HG02938 (cell line): ENCODE measurements at regions not wholly inside any gene's neighbourhood (a gene's known extent, or its start where the extent isn't known, plus 50 kb on each side); places are given as distances from the start of the nearest gene placed in this dataset.

ENCODE experiments used
- ATAC-seq: cut with Tn5 transposase; IDR thresholded peaks from one replicate; pipeline ENCODE4 v1.9.1; 2021; ENCODE audit warnings: mild to moderate bottlenecking, moderate library complexity; ENCODE audit not compliant: unreplicated experiment

DNA sequence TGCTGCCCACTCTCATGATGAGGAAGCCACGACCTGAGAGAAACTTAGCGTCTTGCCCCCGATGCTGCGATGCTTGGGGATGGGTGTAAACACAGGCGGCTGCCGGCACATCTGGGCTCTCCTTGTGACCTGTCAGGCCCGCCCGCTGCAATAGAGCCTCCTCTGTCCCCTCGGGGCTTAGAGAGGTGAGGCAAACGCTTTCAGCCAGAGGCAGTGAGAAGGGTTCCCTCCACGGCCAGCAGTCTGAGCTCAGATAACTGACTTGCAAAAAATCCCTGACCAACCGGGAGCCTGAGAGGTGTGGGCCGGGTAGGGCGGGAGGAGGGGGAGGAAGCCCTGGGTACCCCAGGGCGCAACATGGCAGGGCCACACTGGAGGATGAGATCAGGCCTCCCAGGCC lies 260.6 kb downstream of the C16orf95 start:
- ATAC-seq: no peak

DNA sequence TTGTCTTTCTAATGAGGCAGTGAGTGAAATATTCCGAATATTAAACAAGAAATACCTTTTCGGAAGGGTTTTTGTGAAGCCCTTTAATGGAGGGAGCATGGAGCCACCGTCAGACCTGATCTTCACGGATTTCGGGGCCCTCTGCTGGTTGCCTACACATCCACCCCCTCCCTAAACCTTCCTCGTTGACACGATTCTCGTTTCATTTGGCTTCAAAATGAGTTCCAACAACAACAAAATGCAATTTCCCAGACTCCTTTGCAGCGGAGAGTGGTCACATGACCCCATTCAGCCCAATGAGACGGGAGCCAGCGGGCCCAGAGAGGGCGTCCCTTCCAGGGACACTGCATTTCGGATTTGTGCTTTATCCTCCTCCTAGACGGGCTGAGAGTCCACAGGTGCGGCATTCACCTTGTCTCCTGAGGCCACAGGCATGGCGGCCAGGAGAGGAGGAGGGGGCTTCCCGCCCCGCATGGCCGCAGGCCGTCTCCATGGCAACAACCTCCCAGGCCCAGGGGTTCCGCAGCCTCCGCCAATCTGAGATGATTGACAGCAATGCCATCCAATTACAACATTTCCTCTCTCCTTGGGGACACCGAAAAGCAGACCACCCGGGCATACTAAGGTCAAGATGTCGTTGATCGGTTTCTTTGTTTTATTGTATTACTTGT lies 259.8 kb downstream of the C16orf95 start:
- no peak for ATAC-seq

DNA sequence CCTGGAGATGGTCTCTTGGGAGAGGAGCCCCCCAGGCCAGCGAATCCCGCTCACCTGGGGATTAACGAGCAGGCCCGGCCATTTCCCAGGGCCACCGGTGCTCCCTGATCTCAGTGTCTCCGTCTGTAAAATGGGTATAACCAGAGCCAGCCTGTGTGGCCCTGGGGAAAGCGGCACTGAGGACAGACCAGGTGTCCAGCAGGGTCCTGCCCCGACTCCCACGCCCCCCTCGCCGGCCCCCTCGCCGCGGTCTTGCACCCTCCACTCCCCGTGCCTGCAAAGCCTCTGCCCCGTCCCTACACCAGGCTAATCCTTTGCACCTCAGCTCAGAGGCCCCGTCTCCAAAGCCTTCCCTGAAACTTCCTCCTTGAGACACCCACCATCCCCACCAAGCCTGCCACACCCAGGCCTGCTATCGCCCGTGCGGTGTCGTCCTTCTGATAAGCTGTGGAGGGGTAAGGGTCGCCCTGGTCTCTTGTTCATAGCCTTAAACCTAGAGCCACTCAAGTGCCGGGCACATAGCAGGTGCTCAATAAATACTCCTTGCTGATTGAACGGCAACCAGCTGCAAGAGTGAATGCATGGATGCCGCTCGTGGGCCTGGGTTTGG lies 259.1 kb downstream of the C16orf95 start:
- no peak for ATAC-seq

DNA sequence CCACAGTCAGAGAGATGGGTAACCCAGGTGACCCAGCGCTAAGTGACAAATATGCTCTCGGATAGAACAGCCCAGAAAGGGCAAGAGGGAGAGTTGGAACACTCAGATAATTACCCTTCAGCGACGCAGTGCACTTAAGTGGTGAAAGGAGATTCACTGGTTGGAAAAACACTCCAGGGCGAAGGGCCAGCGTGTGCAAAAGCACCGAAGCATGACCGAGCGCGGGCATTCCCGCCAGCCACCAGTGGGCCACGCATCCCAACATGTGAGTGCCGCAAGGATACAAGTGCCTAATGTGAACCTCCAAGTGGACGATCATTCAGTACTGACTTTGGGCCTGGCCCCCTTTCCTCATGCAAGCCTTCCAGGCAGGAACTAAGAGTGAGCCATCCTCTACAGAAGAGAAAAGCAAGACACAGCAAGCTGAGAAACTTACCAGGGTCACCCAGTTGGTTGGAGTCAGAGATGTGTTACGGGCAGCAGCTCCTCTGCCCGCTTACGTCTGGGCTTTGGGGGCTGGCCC lies 258.4 kb downstream of the C16orf95 start:
- ATAC-seq: no peak

DNA sequence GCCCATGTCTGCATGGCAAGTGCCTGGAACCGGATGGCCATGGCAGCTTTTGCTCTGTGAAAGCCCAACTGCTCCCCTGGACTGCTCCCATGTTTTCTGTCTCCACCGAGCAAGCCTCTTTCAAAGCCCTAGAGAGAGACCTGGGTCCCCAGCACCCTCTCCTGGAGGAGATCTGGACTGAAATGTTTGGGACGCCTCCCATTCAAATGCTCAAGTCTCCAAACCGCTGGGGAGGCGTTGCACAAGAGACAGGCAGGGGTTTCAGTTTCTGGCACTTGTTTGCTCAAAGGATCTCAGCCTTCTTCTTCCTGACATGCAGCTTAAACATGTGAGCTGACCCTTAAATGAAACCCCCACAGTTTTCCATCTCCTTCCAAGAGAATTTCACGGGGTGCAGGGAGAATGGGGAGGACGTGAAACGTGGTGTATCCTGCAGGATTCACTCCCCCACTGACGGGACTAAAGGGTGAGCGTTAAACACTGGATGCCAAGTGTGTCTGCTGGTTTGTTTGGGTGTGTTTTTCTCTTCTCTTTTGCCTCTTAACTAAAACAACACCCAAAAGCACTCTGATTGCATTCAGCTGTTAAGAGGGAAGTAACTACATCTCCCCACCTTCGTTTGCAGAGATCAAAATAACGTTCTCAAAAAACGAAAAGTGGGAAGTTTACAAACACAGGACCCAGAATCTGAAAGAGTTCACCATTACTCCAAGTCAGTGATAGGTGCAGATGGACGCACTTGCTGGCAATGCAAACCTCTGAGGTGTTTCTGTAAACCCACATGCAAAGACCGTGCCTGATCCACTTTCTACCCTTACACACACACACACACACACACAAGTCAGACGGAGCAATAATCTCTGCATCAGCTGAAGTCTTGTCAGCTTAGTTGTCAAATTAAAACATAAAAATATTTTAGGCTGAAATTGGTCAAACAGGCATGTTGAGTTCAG lies 256.9 kb downstream of the C16orf95 start:
- ATAC-seq: no peak

DNA sequence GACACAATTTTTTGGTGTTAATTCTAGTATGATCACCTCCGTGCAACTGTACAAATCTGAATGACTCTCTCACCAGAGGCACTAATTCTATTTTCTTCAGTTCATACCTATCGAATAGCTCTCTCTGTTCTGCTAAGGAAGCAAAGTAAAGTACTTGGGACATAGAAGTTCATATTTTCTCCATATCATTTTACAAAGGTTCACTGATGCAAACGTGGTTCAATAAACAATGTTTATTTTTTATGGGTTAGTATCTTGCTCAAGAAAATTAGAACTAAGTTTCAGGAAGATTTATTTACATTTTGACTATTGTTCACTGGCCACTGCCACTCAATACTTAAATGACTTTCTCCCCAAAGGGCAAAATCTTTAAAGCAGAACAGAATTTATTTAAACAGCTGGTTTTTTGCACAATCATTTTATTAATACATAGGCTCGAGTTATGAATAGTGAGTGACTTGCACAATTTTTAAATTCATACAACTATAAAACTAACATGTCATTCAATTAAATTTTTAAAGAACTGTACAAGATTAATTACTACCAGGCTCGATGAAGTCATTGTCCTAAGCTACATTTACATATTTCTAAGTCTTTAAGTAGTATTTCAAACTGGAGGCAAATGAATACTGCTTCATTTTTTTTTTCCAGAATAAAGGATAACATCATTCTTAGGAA lies 255.8 kb downstream of the C16orf95 start:
- no peak for ATAC-seq

DNA sequence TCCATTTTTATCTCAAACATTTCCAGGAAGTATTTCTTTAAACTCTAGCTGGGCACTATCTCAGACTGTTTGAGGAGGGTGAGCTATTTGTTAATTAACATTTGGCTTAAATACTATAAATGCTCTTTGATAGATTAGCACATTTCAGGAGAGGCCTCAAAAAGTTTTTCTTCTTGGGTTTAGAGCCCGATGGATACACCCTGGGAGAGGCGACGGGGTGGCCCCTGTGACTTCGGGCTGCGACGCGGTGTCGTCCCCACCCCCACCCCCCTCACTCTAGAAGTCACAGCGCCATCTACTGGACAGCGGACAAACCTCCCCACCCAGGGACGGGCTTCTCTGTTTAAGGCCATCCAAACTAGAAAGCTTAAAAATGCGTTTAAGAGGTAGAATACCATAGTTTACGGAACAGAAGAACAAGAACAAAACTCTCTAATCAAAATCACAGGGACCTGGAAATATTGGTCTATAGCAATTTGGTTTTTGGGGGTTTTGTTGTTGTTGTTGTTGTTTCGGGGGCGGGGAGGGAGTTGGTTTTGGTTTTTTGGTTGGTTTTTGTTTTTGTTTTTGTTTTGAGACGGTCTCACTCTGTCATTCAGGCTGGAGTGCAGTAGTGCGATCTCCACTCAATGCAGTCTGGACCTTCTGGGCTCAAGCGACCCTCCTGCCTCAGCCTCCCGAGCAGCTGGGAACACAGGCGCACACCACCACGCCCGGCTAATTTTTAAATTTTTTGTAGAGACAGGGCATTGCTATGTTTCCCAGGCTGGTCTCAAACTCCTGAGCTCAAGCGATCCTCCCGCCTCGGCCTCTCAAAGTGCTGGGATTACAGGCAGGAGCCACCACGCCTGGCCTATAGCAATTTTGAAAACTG lies 254.4 kb downstream of the C16orf95 start:
- no peak for ATAC-seq

DNA sequence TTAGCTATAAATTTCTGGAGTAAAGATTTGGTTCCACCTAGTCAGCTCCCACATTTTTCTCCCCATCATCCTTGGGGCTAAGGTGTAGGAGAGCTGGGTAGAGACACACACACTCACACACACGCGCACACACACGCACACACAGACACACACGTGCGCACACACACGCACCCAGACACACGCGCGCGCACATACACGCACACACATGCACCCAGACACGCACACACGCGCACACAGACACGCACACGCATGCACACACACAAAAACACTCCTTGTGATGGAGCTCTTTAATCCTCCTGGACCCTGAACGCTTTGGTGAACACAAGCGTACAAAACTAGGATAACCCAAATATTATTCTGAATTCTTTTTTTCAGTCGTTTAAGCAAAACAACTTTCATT lies 253.6 kb downstream of the C16orf95 start:
- ATAC-seq: no peak

DNA sequence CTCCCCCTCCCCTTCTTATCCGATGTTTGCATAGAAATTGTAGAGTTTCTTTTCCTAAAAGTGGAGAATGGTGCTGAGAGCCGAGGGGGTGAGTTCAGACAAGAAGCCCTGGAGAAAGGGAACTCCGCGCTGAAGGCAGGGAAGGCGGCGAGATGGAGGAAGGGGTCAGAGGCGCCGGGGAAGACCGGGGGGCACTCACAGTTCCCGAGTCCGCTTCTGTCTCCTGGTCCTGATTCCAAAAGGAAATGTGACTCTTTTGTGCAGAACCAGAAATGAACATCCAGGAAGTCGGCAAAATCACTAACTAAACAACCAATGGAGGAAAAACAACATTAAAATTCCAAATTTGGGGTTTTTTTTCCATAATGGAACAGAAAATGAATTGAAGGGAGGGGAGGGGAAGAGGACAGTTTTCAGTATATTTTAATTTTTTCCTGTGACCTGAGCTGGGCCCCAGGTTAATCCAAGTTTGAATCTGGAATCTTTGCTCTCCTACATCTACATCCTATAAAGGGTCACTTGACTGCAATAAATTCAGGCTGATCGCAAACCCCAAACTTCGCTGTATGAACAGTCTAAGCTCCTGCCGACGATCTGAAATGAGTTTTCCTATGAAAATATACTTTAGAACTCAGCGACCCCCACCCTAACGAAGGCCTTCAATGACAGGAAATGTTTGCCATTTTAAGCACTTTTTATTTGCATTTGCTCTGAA lies 252.3 kb downstream of the C16orf95 start:
- ATAC-seq: no peak

DNA sequence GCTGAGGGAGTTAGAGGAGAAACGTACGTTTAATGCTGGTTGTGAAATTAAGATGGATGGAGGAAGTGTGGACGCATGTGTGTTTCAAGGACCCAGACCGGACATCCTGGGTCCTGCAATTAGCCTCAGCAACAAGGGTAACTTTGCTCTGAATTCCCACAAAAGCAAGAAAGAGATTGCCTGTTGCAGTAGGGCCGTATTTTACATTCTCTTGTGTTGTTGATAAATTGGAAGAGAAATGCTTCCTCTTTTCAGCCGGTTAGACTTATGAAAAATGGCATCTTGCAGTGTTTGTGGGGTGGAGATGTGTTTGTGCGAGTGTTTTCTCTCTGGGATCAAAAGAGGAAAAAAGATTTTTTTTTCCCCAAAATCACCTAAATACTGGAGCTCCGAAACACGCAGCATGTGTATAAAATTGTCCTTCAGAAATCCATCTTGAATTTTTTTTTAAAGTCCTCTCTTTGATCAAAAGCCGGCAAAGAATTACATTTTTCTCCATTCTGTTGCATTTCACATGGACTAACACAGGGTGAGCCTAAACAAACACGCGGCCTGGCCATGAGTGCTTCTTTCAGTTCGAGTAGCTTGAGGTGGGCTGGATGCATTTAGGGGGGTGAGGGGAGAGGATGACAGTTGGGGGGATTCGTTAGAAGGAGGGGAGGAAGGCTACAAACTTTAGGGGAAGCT lies 251.6 kb downstream of the C16orf95 start:
- ATAC-seq: no peak

DNA sequence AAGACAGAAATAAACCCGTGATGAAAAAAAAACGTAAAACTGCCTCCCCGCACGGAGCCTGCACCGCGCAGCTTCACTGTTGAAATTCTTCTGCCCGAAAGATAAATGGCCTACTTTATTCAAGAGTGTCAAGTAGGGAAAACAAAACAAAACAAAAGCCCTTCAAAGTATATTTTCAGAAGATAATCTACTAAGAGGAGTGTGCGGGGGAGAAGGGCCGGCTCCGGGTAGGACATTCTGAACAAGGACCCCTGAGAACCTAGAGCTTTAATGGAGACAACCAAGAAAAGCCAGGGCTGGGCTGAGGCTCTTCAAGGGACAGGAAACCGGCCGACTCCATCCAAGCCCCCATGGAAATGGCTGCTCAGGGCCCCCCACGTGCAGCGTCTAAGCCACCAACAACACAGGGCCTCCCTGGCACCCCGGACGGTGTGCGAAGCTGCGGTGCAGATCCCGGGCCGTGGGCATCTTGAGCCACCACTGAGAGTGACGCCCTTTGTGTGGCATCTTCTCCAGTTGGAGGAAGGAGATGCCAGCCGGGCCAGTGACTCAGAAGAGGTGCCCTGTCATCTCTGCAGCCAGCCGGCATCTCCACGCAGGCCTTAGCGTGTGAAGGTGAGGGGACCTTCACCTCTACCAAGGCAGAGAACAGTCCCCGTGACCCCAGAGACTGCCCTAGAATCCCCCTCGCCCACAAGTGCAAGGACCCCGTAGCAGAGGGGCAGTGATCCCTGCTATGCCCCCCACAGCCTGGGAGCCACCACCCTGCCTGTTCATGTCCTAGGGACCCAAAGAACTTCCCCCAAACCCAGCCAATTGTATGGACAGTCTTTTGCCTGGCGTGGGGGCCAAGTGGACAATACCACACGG lies 250.8 kb downstream of the C16orf95 start:
- ATAC-seq: no peak

DNA sequence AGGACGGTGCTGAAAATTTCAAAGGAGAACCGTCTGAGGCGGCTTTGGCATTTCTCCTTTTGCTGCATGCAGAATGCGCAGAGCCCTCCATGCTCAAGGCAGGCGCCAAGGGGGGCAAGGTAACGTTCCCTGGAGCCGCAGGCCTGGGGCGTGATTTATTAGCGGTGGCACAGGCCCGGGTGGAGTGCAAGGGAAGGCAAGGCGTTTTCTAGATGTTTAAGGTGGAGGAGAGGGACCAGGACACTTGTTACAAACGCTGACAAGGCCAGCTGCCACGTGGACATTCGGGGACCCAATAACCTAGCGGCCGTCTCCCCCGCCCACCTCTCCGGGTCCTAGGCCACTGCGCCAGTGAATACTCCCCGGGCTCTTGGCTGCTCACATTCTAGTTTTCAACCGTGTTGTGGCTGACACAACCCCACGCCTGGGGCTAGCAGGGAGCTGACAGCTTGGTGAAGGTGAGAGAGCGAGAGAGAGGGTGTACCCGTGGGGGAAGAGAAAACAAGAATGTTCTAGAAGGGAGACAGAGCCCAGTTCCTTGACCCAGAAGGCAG lies 250.1 kb downstream of the C16orf95 start:
- ATAC-seq: no peak

DNA sequence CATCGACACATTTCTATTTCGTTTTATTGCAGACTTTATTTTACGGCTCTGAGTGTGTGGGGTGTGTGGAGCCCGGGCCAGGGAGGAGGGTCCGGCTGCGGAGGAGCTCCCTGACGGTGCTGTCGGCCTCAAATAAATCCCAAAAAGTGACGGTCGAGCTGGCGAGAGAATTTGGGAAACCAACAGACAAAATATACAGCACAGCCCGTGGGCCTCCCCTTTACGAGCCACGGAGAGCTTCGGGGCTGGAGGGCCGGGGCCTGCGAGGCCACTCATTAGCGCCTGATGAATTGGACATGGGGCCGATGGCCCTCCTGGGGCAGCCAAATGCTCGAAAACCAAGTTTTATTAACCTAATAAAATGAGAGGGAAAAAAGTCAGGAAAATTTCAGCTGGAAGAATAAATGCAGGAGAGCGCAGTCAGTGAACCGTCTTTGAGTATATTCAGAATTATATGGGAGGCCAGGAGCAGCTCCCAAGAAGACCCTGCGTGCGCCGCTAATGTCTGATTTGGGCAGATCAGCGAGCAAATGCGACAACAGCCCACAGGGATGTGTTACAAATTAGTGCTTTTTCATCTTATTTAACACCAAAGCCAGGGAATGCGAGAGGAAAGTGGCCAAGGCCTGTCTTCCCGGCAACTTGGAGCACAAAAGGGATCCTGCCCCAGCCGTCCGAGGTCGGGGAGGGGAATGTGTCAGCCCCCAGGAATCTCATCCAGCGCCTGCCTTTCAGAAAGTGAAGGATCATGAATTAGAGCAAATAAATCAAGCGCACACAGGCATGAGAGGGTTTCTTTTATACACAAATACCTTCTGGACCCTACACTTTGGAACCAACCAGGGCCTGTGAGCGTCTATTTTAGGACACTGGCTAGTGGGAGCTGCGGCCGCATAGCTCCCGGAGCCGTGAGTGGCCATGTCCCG lies 249.1 kb downstream of the C16orf95 start:
- no peak for ATAC-seq

DNA sequence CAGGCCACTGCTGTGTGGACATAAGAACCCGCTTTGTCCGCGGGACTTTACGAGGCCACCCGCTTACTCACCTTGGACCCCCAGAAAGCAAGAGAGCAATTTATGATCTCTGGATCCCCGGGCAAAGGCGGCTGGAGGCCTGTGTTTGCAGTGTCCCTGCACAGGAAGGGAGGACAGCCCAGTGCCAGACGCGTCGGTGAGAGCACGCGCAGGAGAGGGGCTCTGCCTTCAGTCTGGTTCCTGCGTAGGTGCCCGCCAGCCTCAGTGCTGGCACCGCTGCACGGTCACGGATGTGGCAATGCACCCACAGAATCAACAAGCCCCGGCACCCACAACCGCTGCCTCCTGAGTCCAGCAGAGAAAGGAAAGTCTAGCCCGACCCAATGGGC lies 248.4 kb downstream of the C16orf95 start:
- no peak for ATAC-seq

DNA sequence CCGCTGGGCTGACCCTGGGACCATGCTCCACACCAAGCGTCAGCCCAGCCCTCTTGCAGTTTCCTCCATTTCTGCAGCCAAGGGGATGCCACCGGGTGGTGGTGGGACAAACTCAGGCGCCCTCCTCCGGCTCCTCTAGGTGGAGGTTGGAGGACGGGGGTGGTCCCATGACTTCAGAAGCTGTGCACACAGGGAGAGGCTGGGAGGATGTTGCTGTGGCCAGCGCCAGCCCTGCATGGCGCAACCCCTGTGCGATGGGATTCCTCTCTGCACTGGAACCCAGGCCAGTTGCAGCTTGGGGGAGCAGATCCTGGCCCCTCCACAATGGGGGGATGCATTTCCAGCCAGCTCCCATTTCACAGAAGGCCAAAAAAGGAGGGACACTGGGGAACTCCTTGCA lies 246.5 kb downstream of the C16orf95 start:
- no peak for ATAC-seq

DNA sequence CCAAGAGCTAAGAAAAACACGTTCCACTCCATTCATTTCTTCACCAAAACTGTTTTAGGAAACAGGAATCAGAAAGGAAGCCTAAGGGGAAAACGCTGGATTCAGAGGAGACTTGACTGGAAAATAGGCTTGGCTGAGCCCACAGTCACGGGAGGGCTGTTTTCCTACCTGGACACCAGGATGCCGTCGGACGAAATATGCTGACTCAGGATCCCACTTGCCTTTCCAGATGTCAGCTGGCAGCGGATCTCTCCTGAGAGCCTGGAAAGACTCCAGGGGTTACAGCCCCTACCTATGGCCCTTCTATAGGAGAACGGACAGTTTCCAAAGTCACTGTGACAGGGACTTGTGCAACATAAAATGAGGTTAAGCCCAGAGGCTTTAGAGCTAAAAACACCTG lies 245.1 kb downstream of the C16orf95 start:
- no peak for ATAC-seq
